Right ventricle myocardium inferior (tissue), 1 donor: ENCODE measurements at regions not wholly inside any gene's neighbourhood (a gene's known extent, or its start where the extent isn't known, plus 50 kb on each side); places are given as distances from the start of the nearest gene placed in this dataset.
"Not testable (repeated sequence)": the region's sequence is repeated elsewhere in the genome, so short reads cannot be mapped to it uniquely, and the experiment has no call there.

Experiments used
- ATAC-seq: fragments of 200-7000 bp; cut with Tn5 transposase; one replicate; pipeline ENCODE4 v1.9.1; 2020; ENCODE audit warnings: mild to moderate bottlenecking, moderate library complexity
- DNase-seq: peaks from one replicate; pipeline ENCODE4 v3.0.0; 2021; ENCODE audit errors: missing footprints
- intact Hi-C: fragments of 100-400 bp; cut with DNase I; formaldehyde crosslinking; loops from one replicate; pipeline ENCODE4 v1.11.0; 2022
- donor health status: DM: no; HTN: yes; CAD: no; lungs with severe emphysema.

DNA sequence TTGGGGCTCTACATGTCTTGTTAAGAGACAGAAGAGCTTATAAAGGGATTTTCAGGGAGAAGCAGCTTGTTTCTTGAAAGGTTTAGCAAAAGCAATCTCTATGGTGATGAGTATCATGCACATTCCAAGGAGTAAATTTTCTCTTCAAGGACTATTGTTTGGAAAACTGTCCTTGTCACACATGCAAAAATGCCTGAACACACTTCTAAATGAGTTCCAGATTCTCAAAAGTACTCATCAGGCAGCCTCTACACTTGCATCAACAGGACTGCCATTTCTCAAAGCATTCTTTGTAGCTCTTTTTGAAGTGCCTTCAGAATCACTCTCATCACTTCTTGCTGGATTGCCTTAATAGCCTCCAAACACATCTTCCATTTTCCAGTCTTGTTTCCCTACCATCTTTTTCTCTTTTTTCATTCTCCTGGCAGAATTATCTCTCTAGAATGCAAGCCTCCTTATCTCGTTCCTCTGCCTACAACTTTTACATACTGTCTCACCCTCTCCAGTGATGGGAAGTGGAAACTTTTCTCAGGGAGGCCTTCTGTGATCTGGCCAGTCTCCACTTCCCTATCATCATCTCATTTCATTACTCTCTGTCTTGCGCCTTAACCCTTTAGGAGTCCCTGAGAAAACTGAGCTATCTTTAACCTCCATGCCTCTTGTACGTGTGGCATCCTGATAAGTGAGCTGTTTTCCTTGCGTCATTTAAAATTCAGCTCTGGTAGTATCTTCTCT, 631.5 kb upstream of the TLE4 start:
- ATAC-seq, result no peak
- no peak for DNase-seq
- intact Hi-C loops, result no loop called here

DNA sequence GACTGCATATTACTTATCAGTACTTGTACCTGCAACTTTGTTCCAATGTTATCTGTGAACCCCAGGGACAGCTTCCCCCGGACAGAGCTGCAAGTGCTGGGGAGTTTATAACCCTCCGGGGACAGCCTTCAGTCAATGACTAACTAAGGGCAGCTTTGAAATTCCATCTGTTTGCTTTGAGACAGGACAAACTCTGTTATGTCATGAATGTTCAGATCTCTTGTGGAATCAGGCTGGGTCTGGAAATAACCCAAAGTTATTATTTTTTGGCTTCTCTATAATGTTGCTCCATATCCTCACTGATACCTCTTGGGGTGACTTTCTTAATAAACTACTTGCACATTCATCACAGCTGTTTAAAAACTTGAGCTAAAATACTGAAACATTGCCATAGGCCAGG, 617.5 kb upstream of the TLE4 start:
- DNase-seq (no peak), ATAC-seq (no peak)
- intact Hi-C loops, result no loop called here

DNA sequence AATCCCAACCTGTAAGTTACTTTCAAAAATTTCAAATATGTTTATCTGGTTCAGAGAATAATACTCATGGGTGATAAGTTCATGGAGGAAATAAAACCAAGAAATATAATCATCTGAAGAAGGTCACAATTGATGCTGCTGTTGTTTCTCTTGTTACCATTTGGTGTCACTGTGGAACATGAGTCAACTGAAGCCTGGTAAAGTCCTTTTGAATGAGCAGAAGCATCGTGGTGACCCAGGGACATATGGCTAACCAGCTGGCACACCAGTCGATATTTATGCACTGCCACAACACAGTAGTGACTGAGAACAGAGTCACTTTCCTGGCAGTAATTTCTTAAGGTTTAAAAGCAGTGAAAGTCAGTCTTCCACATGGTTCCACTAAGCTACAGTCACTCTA, 612.9 kb upstream of the TLE4 start:
- intact Hi-C loops, result no loop called here
- DNase-seq (no peak), ATAC-seq (no peak)

DNA sequence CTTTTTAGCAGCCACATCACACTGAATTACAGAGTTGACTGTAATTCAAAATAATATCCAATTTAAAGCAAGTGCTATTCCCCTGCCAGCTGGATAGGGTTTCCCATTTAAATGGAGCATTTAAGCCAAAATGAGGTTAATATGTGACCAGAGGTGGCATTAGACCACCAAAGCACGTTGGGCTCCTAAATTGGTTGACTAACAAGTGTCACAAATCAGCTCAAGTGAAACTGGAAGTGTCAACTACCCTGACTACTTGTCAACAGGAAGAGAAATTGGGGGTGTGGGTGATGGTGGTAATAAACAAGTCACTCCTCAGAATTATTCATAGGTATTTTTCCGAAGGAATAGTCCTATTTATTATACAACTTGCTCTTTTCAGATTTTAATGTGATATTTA, 609.6 kb upstream of the TLE4 start:
- ATAC-seq (no peak), DNase-seq (no peak)
- intact Hi-C loops, result no loop called here

DNA sequence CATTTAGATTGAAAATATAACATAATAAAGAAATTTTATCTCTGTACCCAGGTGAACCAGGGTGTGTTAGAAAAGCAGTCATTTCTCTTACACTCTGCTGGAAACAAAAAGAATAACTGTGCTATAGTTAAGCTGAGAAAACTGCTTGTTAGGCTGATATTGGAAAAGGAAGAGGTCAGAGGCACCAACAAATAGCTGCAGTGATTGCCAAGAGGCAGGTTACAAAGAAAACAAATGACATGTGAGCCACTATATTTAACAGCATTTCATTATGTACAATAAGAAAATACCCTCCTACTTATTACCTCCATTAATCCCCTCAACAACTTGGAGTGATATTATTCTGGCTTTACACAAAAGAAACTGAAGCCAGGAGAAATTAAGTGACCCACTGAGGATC, 607.9 kb upstream of the TLE4 start:
- ATAC-seq, result no peak
- no peak for DNase-seq
- intact Hi-C loops, result no loop called here

DNA sequence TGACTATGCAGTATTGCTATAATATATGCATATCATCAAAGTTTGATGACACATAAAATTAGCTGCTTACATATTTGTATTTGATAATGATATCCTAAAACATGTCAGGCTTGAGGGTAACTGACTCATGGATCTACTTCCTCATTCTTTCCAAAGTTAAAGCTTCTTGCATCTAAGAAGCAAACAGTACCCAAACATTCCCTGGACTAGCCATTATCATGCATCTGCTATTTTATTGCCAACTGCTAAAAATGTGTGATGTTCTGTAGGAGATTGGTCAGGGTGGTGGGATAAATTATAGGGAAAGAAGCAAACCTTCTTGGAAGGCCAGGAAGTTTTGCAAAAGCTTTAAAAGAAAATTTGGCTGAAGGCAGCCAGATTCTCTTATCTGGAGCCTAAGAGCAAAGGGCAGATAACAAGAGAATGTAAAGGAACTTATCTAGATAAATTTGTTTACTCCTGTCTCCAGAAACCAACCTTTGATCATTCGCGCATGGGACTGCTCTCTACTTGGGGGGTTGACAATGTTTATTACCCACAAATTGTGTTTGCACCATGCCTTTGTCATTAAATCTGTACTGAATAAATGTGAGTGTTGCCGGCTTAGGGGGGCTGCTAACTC, 604.1 kb upstream of the TLE4 start:
- DNase-seq, result no peak

DNA sequence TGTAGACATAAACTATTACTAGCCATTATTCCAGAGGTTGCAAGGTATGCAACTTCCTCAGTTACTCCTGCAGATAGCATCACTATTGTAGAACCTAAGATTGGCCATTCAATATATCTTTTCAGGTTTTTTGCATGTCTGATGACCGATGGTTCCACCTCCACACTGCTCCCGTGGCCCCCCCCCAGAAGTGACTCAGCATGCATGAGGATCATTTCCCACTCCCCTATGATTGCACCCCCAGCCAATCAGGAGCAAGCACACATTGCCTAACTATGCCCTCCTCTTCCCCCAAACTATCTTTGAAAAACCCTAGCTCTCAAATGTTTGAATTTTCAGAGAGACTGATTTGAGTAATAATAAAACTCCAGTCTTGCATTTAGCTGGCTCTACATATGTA, 601.4 kb upstream of the TLE4 start:
- intact Hi-C loops, result no loop called here
- no peak for ATAC-seq
- no peak for DNase-seq

More for the DNA sequence above, 604.1 kb upstream of the TLE4 start:
- intact Hi-C loops, result no loop called here
- ATAC-seq, result no peak

DNA sequence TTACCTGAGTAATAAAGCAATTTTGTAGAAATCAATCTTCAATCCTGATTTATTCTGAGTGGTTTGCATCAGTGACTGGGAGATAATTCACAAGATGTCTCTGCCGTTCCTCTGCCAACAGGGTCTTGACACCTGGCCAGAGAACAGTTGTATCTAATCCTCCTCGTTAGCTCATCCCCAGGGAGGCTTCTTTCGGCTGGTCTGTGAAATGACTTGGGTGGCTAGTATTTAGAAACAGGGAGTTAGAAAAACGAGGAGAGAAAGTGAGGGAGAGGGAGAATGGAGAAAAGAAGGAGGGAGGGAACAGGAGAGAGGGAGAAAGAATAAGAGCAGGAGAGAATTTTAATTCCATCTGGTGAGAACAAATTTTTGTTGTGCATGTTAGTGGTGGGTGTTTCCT, 600.2 kb upstream of the TLE4 start:
- ATAC-seq, result no peak
- intact Hi-C loops, result no loop called here
- no peak for DNase-seq

DNA sequence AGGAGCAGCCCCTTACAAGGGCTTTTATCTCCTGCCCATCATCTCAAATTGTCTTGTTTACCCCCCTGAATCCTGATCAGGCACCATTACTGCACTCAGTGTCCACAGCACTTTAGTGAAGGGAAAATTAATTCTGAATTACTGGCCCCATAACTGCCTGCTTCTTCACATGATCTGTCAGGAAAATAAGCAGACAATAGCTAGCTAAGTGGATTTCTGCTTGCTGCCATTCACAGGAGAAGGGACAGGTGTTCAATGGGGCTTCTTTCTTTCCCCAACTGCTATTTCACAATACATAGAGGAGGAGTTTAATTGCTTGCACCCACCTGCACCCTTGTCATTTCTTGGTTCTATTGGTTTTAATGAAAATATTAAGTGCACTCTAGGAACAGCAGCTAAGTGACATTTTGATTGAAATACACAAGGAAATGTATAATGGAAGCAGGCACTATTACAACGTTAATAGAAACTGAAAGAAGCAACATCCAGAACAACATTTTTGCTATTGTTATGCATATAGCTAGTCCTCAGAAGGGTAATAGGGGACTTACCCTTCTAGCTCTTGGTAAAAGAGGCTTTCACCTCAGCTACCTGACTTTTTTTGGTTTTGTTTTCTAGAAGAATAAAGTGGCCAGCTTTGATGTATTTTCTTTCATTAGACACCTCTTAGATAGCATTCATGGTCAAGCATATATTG, 599.3 kb upstream of the TLE4 start:
- DNase-seq, result no peak
- intact Hi-C loops, result no loop called here
- ATAC-seq, result no peak

DNA sequence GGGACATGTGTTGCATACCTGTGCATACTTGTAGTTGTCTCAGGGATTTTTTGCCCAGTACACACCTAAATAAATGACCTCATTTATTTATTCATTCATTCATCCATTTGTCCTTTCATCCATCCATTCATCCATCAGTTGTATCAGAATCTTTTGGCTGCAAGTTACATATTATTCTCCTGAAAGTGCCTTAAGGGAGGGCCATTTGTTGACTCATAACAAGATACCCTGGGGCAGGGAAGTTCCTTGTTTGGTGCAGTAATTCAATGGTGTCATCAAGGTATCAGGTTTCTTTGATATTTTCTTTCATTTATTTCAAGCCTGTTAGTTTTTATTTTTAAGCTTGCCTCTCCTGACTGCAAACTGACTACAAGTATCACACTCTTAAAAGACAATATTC, 597.9 kb upstream of the TLE4 start:
- intact Hi-C loops, result no loop called here
- DNase-seq (no peak), ATAC-seq (no peak)

DNA sequence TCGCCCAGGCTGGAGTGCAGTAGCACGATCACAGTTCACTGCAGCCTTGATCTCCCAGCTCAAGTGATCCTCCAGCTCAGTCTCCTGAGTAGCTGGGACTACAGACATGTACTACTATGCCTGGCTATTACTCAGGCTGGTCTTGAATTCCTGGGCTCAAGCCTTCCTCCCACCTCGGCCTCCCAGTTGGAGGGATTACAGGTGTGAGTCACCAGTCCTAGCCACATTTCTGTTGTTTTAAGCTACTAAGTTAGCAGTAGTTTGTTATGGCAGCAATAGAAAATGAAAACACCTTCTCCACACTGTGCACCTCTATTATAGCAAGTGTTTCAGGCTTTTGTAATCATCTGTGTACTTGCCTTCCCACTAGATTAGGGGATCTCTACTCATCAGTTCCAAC, 588.9 kb upstream of the TLE4 start:
- no peak for DNase-seq
- ATAC-seq, result no peak
- intact Hi-C loops, result no loop called here

DNA sequence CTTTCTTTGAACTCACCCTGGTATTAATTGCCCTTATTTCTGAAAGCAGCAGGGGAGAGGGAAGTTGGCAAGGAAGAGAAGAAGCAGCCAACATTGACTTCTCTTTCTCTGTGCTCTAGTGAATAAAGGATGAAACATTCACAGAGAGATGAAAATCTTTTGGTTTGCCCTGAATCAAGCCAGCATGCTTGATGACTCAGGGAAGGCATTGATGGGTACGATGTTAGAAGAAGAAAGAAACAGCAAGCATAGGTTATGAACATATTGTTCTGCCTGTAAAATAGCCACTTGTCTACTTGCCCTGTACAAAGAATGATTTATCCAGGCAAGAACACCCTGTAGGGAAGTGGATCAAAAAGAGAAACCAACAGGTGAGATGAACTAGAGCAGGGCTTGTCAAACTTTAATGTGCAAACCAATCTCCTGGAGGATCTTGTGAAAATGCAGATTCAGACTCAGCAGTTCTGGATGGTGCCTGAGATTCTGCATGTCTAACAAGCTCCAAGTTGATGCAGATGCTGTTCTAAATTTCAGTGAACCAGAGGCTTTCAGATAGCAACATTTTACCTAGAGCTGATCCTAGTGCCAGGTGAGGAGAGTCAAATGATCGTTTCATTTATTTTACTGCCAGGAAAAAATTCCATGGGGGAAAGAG, 586.6 kb upstream of the TLE4 start:
- ATAC-seq, result no peak
- intact Hi-C loops, result no loop called here
- DNase-seq, result no peak

DNA sequence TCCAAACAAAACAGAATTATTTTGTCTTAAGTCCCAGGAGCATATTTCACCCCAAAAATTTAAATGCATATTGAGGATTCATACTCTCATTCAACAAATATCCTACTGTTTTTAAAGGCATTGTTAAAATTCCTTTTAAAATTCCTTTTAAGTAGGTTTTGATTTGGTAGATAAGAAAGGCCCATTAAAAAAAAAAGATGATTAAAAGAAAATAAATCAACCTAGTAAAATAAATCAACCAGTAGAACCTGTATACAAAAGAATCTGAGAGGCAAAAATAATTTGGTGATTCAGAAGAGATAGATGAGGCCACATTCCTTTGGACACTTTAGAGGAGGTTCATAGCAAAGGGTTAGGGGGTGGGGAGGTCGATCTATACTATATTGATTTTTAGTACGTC, 585.3 kb upstream of the TLE4 start:
- DNase-seq (no peak), ATAC-seq (no peak)
- intact Hi-C loops, result no loop called here

DNA sequence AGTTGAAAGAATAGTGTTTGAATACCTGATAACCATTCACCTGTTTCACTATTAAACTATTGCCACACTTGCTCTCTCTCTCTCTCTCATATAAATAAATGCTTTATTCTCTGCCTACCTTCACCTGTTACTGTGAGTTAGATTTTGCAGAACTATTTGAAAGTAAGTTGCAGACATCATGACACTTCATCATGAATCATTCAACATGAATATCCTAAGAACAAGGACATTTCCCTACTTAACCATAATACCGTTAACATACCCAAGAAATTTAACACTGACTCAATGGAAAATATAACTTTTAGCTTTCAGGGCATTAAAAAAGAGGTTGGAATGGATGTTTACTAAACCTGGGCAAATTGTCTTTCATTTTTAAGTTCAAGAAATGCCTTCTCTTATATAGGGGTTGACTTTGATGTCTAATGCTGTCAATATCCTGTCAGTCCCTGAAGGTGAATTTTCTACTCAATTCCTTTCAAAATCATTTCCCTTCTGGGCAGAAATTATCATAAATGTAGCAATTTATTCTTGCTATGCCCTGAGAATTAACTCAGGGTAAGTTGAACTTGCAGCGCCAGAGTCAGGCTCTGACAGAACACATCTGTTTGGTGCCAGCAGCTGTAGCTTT, 582.6 kb upstream of the TLE4 start:
- no peak for DNase-seq
- ATAC-seq, result no peak
- intact Hi-C loops, result no loop called here

DNA sequence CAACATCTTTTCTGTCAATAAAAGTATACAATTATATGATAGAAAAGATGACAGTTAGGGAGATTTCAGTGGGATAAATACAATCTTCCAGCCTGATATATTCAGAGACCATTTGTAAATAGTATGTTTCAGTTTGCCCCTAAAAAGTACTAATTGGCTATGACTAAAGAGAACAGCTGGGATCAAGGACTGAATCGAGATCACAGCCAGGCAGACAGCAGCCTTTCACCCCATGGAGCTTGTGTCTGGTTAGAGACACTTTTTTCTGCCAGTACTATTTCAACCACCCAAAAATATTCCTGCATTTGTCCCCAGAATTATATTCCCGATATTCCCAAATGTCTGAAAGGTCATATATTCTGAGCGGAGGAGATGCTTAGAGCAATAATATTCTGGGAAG, 577.3 kb upstream of the TLE4 start:
- intact Hi-C loops, result no loop called here
- ATAC-seq (no peak), DNase-seq (no peak)

DNA sequence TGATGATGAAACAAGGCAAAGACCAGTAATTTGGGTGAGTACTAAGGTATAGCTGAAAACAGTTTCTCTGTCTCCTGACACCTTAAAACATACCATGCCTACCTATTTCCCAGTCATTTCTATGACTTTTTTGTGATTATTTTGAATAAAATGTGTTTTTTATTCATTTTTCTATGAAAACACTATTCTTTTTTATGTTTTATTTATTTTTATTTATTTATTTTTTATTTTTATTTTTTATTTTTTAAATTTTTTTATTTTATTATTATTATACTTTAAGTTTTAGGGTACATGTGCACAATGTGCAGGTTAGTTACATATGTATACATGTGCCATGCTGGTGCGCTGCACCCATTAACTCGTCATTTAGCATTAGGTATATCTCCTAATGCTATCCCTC, 576.8 kb upstream of the TLE4 start:
- DNase-seq, ATAC-seq, intact Hi-C loops: not testable (repeated sequence)

DNA sequence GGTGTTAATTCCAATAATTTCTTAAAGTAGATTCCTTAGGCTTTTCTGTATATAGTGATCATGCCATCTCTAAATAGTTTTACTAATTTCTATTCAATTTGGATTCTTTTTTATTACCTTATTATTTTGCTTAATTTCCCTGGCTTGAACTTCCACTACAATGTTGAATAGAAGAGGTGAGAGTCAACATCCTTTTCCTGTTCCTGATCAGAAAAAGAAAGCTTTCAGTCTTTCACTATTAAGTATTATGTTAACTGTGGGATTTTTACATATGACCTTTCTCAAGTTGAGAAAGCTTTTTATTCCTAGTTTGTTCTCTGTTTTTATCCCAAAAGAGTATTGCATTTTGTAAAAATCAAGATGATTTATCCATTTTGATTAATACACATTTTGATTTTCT, 574.5 kb upstream of the TLE4 start:
- ATAC-seq (no peak), DNase-seq (no peak)
- intact Hi-C loops, result no loop called here

DNA sequence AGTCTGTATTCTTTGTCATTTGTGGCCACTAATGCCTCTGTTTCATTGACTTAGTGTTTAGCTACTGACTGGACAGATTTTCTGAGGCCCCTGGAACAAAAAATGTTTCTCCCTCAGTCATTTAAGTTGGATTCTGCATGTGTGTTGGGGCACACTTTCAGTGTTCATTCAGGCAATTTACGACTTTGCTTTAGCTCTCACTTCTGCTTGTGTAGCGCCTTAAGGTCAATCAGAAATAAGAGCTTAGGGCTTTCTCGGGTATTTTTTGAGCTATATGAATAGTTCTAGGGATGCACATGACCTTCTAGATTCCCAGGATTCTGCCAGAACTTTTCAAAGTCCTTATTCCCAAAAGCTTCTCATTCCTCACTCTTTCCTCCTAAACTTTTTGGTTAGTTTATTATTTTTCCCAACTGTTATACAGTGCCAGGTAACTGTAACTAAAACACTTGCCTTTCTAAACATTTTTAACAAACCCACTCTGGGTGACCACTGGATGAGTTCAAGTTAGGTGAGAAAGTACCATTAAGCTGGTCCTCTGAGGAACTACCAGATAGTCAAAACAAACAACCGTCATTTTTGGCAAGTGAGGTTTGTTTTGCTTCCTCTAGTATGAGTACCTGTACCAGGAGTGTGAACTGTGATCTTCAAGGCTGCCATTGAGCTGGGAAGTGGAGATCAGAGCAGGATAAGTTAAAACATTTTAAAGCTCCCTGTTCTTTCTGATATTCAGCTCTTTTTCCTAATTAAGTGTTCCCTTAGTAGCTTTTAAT, 571.3 kb upstream of the TLE4 start:
- ATAC-seq, result no peak
- intact Hi-C loops, result no loop called here
- no peak for DNase-seq

DNA sequence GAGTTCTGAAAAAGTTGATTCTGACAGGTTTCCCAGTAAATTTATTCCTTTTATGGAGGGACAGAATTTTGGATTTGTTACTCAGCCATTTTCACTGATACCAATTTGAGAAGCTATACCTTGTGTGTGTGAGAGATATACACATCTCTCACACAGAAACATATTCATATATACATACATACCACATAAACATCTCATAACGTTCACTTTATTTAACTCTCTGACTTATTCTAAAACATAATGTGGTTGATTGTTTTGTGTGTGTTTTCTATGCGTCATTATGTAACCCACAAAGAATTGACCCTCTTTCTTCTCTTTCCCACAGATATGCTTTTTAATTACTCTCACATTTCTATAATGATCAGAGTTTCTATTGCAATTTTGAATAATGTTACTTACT, 570.8 kb upstream of the TLE4 start:
- no peak for DNase-seq
- ATAC-seq, result no peak
- intact Hi-C loops, result no loop called here
